ENCODE measurements at regions not wholly inside any gene's neighbourhood (a gene's known extent, or its start where the extent isn't known, plus 50 kb on each side); places are given as distances from the start of the nearest gene placed in this dataset.

GRCh38 chr2:137776697-137777096 is 187.6 kb upstream of the HNMT start:
- Histone ChIP-seq H3K27ac (ENCODE audit: low read depth, low read length, poor library complexity, severe bottlenecking) (no peak overlapping the region), H3K9me2 (ENCODE audit: low read depth, low read length) (no peaks in the 10 kb centered on the region), H3K9me3 (ENCODE audit: low read length) (no peaks in the 10 kb centered on the region), H3F3A (ENCODE audit: insufficient read depth, low read length) (no peaks in the 10 kb centered on the region), H3K9ac (ENCODE audit: low read length) (no peak overlapping the region), H3K4me2 (ENCODE audit: low read length) (no peak overlapping the region), H3K79me2 (ENCODE audit: insufficient read depth, low read length) (no peaks in the 10 kb centered on the region), H3K4me3 (ENCODE audit: low read depth, low read length, poor library complexity, severe bottlenecking) (no peak overlapping the region), H3K27me3 (ENCODE audit: insufficient read depth, low read length) (no peaks in the 10 kb centered on the region), H4K20me1 (ENCODE audit: insufficient read depth, low read length) (no peaks in the 10 kb centered on the region), H3K4me1 (ENCODE audit: insufficient read depth, low read length, severe bottlenecking) (no peaks in the 10 kb centered on the region), H3K36me3 (ENCODE audit: insufficient read depth, low read length) (no peaks in the 10 kb centered on the region), H2AFZ (ENCODE audit: low read length) (no peak overlapping the region)
- TF ChIP-seq EZH2 (IDR thresholded peaks at IDR 0.05; ENCODE audit: borderline replicate concordance, low read length) (no peak), CTCF (IDR thresholded peaks at IDR 0.05; ENCODE audit: low read length) (no peak)

GRCh38 chr2:137797641-137798040 is 166.6 kb upstream of the HNMT start:
- no peak overlapping the region for H3K9ac ChIP-seq (ENCODE audit: low read length)
- no peak overlapping the region for H3K4me2 ChIP-seq (ENCODE audit: low read length)

GRCh38 chr2:137799600-137799999 is 164.7 kb upstream of the HNMT start:
- Histone ChIP-seq H3K36me3 (ENCODE audit: insufficient read depth, low read length) (no peaks in the 10 kb centered on the region), H3K27ac (ENCODE audit: low read depth, low read length, poor library complexity, severe bottlenecking) (no peak overlapping the region), H3K9ac (ENCODE audit: low read length) (no peak overlapping the region), H3K79me2 (ENCODE audit: insufficient read depth, low read length) (no peaks in the 10 kb centered on the region), H3K9me2 (ENCODE audit: low read depth, low read length) (no peaks in the 10 kb centered on the region), H3F3A (ENCODE audit: insufficient read depth, low read length) (no peaks in the 10 kb centered on the region), H3K4me2 (ENCODE audit: low read length) (no peak overlapping the region), H3K27me3 (ENCODE audit: insufficient read depth, low read length) (no peaks in the 10 kb centered on the region), H3K9me3 (ENCODE audit: low read length) (no peaks in the 10 kb centered on the region), H3K4me3 (ENCODE audit: low read depth, low read length, poor library complexity, severe bottlenecking) (no peak overlapping the region), H2AFZ (ENCODE audit: low read length) (no peak overlapping the region), H4K20me1 (ENCODE audit: insufficient read depth, low read length) (no peaks in the 10 kb centered on the region), H3K4me1 (ENCODE audit: insufficient read depth, low read length, severe bottlenecking) (no peaks in the 10 kb centered on the region)
- TF ChIP-seq CTCF (IDR thresholded peaks at IDR 0.05; ENCODE audit: low read length), result no peak
- TF ChIP-seq EZH2 (IDR thresholded peaks at IDR 0.05; ENCODE audit: borderline replicate concordance, low read length), result no peak

More at GRCh38 chr2:137797641-137798040, 166.6 kb upstream of the HNMT start:
- Histone ChIP-seq H2AFZ (ENCODE audit: low read length) (no peak overlapping the region), H4K20me1 (ENCODE audit: insufficient read depth, low read length) (no peaks in the 10 kb centered on the region), H3K79me2 (ENCODE audit: insufficient read depth, low read length) (no peaks in the 10 kb centered on the region), H3K9me2 (ENCODE audit: low read depth, low read length) (no peaks in the 10 kb centered on the region), H3F3A (ENCODE audit: insufficient read depth, low read length) (no peaks in the 10 kb centered on the region), H3K27me3 (ENCODE audit: insufficient read depth, low read length) (no peaks in the 10 kb centered on the region), H3K27ac (ENCODE audit: low read depth, low read length, poor library complexity, severe bottlenecking) (no peak overlapping the region), H3K36me3 (ENCODE audit: insufficient read depth, low read length) (no peaks in the 10 kb centered on the region), H3K4me1 (ENCODE audit: insufficient read depth, low read length, severe bottlenecking) (no peaks in the 10 kb centered on the region), H3K9me3 (ENCODE audit: low read length) (no peaks in the 10 kb centered on the region), H3K4me3 (ENCODE audit: low read depth, low read length, poor library complexity, severe bottlenecking) (no peak overlapping the region)
- no peak for TF ChIP-seq EZH2 (IDR thresholded peaks at IDR 0.05; ENCODE audit: borderline replicate concordance, low read length)
- no peak for TF ChIP-seq CTCF (IDR thresholded peaks at IDR 0.05; ENCODE audit: low read length)

Measured in OCI-LY1 (cell line).